Breast epithelium (tissue), 3 donors: ENCODE measurements at regions not wholly inside any gene's neighbourhood (a gene's known extent, or its start where the extent isn't known, plus 50 kb on each side); places are given as distances from the start of the nearest gene placed in this dataset.

ENCODE experiments used
- POLR2A ChIP-seq: fragments of 450-650 bp; IDR thresholded peaks from one replicate; pipeline ENCODE4 v1.6.1; 2016; ENCODE audit warnings: antibody characterized with exemption, mild to moderate bottlenecking, moderate library complexity
- POLR2AphosphoS5 ChIP-seq, 3 donors: sonication (generic); formaldehyde crosslinking; IDR thresholded peaks; one replicate each; pipeline ENCODE4 v1.6.1; 2017; ENCODE audit warnings: antibody characterized with exemption in 3 of 3
- TF ChIP-seq, protein P1 (sequence below), 3 donors: fragments of 450-650 bp; IDR thresholded peaks; one replicate each; pipeline ENCODE4 v1.5.1; 2016 to 2017; ENCODE audit warnings: antibody characterized with exemption in 3 of 3, mild to moderate bottlenecking in 3 of 3, moderate library complexity in 3 of 3

- TF ChIP-seq, protein P1, sequence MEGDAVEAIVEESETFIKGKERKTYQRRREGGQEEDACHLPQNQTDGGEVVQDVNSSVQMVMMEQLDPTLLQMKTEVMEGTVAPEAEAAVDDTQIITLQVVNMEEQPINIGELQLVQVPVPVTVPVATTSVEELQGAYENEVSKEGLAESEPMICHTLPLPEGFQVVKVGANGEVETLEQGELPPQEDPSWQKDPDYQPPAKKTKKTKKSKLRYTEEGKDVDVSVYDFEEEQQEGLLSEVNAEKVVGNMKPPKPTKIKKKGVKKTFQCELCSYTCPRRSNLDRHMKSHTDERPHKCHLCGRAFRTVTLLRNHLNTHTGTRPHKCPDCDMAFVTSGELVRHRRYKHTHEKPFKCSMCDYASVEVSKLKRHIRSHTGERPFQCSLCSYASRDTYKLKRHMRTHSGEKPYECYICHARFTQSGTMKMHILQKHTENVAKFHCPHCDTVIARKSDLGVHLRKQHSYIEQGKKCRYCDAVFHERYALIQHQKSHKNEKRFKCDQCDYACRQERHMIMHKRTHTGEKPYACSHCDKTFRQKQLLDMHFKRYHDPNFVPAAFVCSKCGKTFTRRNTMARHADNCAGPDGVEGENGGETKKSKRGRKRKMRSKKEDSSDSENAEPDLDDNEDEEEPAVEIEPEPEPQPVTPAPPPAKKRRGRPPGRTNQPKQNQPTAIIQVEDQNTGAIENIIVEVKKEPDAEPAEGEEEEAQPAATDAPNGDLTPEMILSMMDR (IDR thresholded peaks at IDR 0.05): no peak
- no peak for TF ChIP-seq POLR2AphosphoS5 (IDR thresholded peaks at IDR 0.05)
- no peak for TF ChIP-seq POLR2A
Observed at GRCh38 chr16:26196310-26196709, 504.6 kb downstream of the HS3ST4 start.
